HFFc6 (cell line): ENCODE measurements at regions not wholly inside any gene's neighbourhood (a gene's known extent, or its start where the extent isn't known, plus 50 kb on each side); places are given as distances from the start of the nearest gene placed in this dataset.

Experiments used
- DNase-seq: peaks from one replicate; pipeline ENCODE4 v3.0.0-alpha.2; 2018
- H3K27ac Mint-ChIP-seq: 2 replicates; pipeline ENCODE4 v1.8.0; 2020; ENCODE audit warnings: mild to moderate bottlenecking, mixed read lengths
- H3K27me3 Mint-ChIP-seq: 2 replicates; pipeline ENCODE4 v1.8.0; 2021; ENCODE audit warnings: mild to moderate bottlenecking, moderate library complexity, mixed read lengths; ENCODE audit not compliant: insufficient read depth
- H3K36me3 Mint-ChIP-seq: 2 replicates; pipeline ENCODE4 v1.8.0; 2021; ENCODE audit warnings: low read depth, mixed read lengths
- H3K4me1 Mint-ChIP-seq: 2 replicates; pipeline ENCODE4 v1.8.0; 2020; ENCODE audit warnings: low read depth, mixed read lengths
- H3K4me3 Mint-ChIP-seq: 2 replicates; pipeline ENCODE4 v1.8.0; 2020; ENCODE audit warnings: mild to moderate bottlenecking, moderate library complexity, mixed read lengths
- H3K9me3 Mint-ChIP-seq: 2 replicates; pipeline ENCODE4 v1.8.0; 2020; ENCODE audit warnings: mild to moderate bottlenecking, mixed read lengths
- CTCF ChIP-seq: fragments of 200-600 bp; sonication (generic); IDR thresholded peaks from 2 replicates; pipeline ENCODE4 v1.5.0; 2021; ENCODE audit warnings: antibody characterized with exemption, mild to moderate bottlenecking

DNA sequence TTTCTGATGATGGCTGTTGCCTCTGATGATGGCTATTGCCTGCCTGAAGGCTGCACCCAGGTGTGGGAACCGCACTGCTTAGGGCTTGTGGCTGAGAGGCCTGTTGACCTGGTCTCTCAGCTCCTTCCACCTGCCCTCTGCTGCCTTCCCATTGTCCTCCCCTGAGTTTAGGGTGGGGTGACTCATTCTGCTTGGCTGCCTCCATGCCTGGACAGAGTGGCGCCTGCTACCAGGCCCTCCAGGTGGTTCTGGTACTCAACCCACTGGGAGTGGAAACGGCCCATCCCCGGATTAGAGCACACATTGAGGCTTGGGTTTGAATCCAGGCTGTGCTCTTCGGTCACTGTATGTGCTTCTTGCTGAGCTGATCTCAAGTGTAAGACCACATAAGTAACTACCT is 120.6 kb downstream of the SEM1 start:
- Mint-ChIP-seq H3K36me3 (no peaks in the 10 kb centered on the region), H3K9me3 (peaks cover 16% of the 10 kb centered on the region), H3K27me3 (no peaks in the 10 kb centered on the region), H3K4me3 (no peak overlapping the region), H3K27ac (no peak overlapping the region), H3K4me1 (no peaks in the 10 kb centered on the region)
- TF ChIP-seq CTCF = no peak
- no peak for DNase-seq

- DNase-seq = no peak
- H3K27me3 Mint-ChIP-seq = peaks cover 1% of the 10 kb centered on the region; the same call in 1 of the 2 replicates
- TF ChIP-seq CTCF = no peak
- no peak overlapping the region for H3K27ac Mint-ChIP-seq
- H3K9me3 Mint-ChIP-seq = peaks cover 10% of the 10 kb centered on the region
- no peaks in the 10 kb centered on the region; the same call in 1 of the 2 replicates for H3K36me3 Mint-ChIP-seq
- no peak overlapping the region for H3K4me3 Mint-ChIP-seq
- no peaks in the 10 kb centered on the region for H3K4me1 Mint-ChIP-seq
These were observed 130.5 kb downstream of the SEM1 start for GRCh38 chr7:96579119-96579518.

DNA sequence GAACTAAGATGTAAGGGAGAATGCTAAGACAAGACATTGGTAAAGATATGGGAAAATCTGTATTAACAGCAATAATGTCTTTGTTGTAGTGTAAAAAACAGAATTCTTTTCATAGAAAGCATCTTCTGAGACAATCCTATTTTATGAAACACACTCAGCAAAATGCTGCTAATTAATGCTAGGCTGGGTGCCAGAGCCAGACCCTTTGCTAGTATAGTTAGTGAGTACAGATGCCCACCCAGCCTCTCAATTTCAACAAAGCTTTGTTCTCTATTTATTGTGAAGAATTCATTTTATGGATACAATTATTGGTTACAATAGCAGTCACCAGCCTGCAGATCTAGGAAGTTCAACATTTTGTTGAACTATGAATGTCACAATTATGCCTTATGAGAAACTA is 131.0 kb downstream of the SEM1 start:
- no peaks in the 10 kb centered on the region for H3K4me1 Mint-ChIP-seq
- H3K4me3 Mint-ChIP-seq = no peak overlapping the region
- no peak for DNase-seq
- peaks cover 1% of the 10 kb centered on the region; the same call in 1 of the 2 replicates for H3K27me3 Mint-ChIP-seq
- no peak overlapping the region for H3K27ac Mint-ChIP-seq
- H3K36me3 Mint-ChIP-seq = no peaks in the 10 kb centered on the region; the same call in 1 of the 2 replicates
- peaks cover 10% of the 10 kb centered on the region for H3K9me3 Mint-ChIP-seq
- TF ChIP-seq CTCF = no peak

DNA sequence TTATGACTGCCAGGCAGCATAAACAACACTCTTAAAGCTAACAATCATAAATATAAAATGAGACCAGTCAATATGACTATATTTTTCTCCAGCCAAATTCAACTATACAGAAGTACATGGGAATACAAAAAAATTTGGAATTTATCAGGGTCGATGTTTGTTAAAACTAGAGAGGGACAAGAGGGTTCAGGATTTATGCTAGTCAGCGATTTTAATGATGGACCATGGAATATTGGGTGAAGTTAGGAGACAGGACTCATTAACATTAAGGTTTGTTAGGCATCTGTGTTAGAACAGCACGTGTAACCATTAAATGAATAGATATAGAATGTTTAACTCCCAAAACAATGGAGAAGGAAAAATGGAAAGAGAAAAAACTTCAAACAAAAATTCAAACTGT is 146.2 kb downstream of the SEM1 start:
- no peaks in the 10 kb centered on the region for H3K27me3 Mint-ChIP-seq
- H3K36me3 Mint-ChIP-seq = no peaks in the 10 kb centered on the region
- peaks cover 5% of the 10 kb centered on the region; the same call in 1 of the 2 replicates for H3K9me3 Mint-ChIP-seq
- DNase-seq = no peak
- TF ChIP-seq CTCF = no peak
- no peaks in the 10 kb centered on the region for H3K4me1 Mint-ChIP-seq
- no peak overlapping the region for H3K4me3 Mint-ChIP-seq
- no peak overlapping the region for H3K27ac Mint-ChIP-seq

- H3K27ac Mint-ChIP-seq = no peak overlapping the region
- H3K4me3 Mint-ChIP-seq = no peak overlapping the region
These were observed 146.7 kb downstream of the SEM1 start for GRCh38 chr7:96562966-96563365.

More at GRCh38 chr7:96562966-96563365, 146.7 kb downstream of the SEM1 start:
- no peaks in the 10 kb centered on the region for H3K36me3 Mint-ChIP-seq
- no peak for TF ChIP-seq CTCF
- DNase-seq = no peak
- H3K9me3 Mint-ChIP-seq = peaks cover 8% of the 10 kb centered on the region; the same call in 1 of the 2 replicates
- H3K27me3 Mint-ChIP-seq = no peaks in the 10 kb centered on the region
- H3K4me1 Mint-ChIP-seq = no peaks in the 10 kb centered on the region
